RWPE2 (cell line): ENCODE measurements at regions not wholly inside any gene's neighbourhood (a gene's known extent, or its start where the extent isn't known, plus 50 kb on each side); places are given as distances from the start of the nearest gene placed in this dataset.
"Not testable (repeated sequence)": the region's sequence is repeated elsewhere in the genome, so short reads cannot be mapped to it uniquely, and the experiment has no call there.

ENCODE experiments used
- ATAC-seq: fragments of 200-7000 bp; cut with Tn5 transposase; 3 replicates; pipeline ENCODE4 v1.9.1; 2021; ENCODE audit warnings: low read depth
- DNase-seq: peaks from one replicate; pipeline ENCODE4 v3.0.0-alpha.2; 2020; ENCODE audit warnings: low spot score
- H3K27ac ChIP-seq: fragments of 450-650 bp; 2 replicates; pipeline ENCODE4 v1.5.1; 2017; ENCODE audit warnings: mild to moderate bottlenecking; ENCODE audit not compliant: poor library complexity, severe bottlenecking
- H3K27me3 ChIP-seq: fragments of 250-450 bp; sonication (Bioruptor Pico); 2 replicates; pipeline ENCODE4 v1.5.1; 2021; ENCODE audit warnings: mild to moderate bottlenecking, moderate library complexity; ENCODE audit not compliant: insufficient read depth, poor library complexity, severe bottlenecking
- H3K36me3 ChIP-seq: fragments of 250-450 bp; sonication (Bioruptor Pico); 2 replicates; pipeline ENCODE4 v1.5.1; 2020; ENCODE audit warnings: low read depth, mild to moderate bottlenecking, moderate library complexity
- H3K4me1 ChIP-seq: fragments of 250-450 bp; sonication (Bioruptor Pico); 2 replicates; pipeline ENCODE4 v1.5.1; 2021; ENCODE audit warnings: mild to moderate bottlenecking, moderate library complexity; ENCODE audit not compliant: insufficient read depth, poor library complexity, severe bottlenecking
- H3K4me3 ChIP-seq: fragments of 250-450 bp; sonication (Bioruptor Pico); 2 replicates; pipeline ENCODE4 v1.5.1; 2021; ENCODE audit warnings: mild to moderate bottlenecking, moderate library complexity; ENCODE audit not compliant: severe bottlenecking
- H3K9me3 ChIP-seq: fragments of 250-450 bp; sonication (Bioruptor Pico); 2 replicates; pipeline ENCODE4 v1.5.1; 2021; ENCODE audit warnings: mild to moderate bottlenecking, moderate library complexity; ENCODE audit not compliant: severe bottlenecking
- TF ChIP-seq, protein P1 (sequence below): fragments of 450-650 bp; IDR thresholded peaks from one replicate; pipeline ENCODE4 v1.5.1; 2017; ENCODE audit warnings: mild to moderate bottlenecking, moderate library complexity; ENCODE audit not compliant: poor library complexity, severe bottlenecking

DNA sequence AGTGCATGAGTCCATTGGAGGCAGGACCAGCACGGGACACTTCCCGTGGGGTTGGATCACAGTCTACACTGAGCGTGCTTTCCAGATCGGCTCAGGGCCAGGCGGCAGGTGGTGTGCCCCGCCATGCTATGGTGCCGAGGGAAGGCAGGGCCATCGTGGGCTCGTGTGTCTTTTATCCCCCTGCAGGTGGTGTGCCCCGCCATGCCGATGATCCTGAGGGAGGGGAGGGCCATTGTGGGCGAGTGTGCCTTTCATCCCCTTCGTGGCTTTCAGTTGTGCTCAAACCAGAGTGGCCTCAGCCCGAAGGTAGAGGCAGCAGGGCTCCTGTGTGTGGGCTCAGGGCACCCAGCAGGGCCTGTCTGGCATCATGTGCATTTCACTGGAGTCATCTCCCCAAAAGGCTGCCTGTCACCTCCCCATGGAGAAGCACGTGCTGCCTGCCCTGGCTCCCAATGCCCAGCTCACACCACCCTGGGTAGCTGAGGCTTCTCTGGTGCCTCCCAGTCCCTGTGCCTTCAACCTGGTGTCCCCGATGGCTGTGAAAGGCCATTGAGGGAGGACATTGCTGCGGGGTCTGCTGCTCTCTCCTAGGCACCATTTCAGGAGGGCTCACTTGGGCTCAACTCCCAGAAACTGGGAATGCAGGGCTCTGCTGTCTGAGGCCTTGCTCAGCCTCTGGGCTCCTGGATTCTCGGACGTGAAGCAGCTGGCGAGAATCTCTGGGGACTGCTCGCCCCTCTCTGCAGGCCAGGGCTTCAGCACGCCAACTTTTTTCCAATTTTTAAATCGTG is 207.6 kb downstream of the NPIPB11 start:
- ATAC-seq, result no peak
- TF ChIP-seq, protein P1, sequence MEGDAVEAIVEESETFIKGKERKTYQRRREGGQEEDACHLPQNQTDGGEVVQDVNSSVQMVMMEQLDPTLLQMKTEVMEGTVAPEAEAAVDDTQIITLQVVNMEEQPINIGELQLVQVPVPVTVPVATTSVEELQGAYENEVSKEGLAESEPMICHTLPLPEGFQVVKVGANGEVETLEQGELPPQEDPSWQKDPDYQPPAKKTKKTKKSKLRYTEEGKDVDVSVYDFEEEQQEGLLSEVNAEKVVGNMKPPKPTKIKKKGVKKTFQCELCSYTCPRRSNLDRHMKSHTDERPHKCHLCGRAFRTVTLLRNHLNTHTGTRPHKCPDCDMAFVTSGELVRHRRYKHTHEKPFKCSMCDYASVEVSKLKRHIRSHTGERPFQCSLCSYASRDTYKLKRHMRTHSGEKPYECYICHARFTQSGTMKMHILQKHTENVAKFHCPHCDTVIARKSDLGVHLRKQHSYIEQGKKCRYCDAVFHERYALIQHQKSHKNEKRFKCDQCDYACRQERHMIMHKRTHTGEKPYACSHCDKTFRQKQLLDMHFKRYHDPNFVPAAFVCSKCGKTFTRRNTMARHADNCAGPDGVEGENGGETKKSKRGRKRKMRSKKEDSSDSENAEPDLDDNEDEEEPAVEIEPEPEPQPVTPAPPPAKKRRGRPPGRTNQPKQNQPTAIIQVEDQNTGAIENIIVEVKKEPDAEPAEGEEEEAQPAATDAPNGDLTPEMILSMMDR, result no peak
- no peaks in the 10 kb centered on the region for H3K27me3 ChIP-seq
- H3K27ac ChIP-seq, result no peak overlapping the region
- no peak overlapping the region for H3K4me3 ChIP-seq
- DNase-seq, result peak; percentile 33
- H3K4me1 ChIP-seq, result no peaks in the 10 kb centered on the region
- H3K9me3 ChIP-seq, result no peaks in the 10 kb centered on the region
- no peaks in the 10 kb centered on the region for H3K36me3 ChIP-seq

DNA sequence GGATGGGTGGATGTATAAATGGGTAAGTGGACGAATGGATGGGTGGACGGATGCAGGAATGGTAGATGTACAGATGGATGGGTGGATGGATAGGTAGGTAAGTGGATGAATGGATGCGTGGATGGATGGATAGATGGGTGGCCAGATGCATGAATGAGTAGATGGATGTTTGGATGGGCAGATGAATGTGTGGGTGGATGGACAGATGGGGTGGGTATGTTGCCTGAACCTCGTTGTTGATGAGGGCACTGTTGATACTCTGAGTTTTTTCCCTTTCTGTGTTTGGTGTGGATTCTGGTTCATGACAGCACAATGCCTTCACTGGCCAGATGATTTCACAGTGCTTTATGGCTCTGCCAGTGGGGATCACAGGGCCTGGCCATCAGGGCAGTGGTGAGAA is 208.3 kb downstream of the NPIPB11 start:
- no peak overlapping the region for H3K27ac ChIP-seq
- H3K4me1 ChIP-seq, result no peaks in the 10 kb centered on the region
- no peaks in the 10 kb centered on the region for H3K9me3 ChIP-seq
- TF ChIP-seq, protein P1, result no peak
- H3K27me3 ChIP-seq, result no peaks in the 10 kb centered on the region
- ATAC-seq (no peak), DNase-seq (no peak)
- H3K36me3 ChIP-seq, result no peaks in the 10 kb centered on the region
- H3K4me3 ChIP-seq, result no peak overlapping the region

DNA sequence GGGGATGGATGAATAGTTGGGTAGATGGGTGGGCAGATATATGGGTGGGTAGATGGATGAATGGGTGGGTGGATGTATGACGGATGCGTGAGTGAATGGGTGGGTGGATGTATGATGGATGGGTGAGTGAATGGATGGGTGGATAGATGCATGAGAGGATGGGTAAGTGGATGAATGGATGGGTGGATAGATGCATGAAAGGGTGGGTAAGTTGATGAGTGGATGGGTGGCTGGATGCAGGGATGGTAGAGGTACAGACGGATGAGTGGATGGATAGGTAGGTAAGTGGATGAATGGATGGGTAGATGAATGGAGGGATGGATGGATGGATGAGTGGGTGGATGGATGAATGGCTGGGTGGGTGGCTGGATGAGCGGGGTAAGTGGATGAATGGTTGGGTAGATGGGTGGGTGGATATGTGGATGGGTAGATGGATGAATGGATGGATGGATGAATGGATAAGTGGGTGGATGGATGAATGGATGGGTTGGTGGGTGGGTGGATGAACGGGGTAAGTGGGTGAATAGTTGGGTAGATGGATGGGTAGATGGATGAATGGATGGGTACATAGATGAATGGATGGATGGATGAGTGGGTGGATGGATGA is 208.9 kb downstream of the NPIPB11 start:
- not testable (repeated sequence) for H3K9me3 ChIP-seq, DNase-seq, H3K4me3 ChIP-seq, H3K27me3 ChIP-seq, H3K36me3 ChIP-seq, ATAC-seq, H3K27ac ChIP-seq, H3K4me1 ChIP-seq

DNA sequence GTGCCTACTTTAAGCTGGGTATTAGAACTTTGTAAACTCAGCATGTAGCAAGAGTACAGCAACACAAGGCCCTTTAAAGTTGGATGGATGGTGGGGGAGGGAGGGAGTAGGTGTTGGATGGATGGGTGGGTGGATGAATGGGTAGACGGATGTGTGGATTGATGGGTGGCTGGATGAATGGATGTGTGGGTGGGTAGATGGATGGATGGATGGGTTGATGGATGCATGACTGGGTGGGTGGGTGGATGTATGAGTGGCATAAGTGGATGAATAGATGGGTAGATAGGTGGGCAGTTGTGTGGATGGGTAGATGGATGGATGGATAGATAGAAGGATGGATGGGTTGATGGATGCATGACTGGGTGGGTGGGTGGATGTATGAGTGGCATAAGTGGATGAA is 209.8 kb downstream of the NPIPB11 start:
- H3K4me3 ChIP-seq, DNase-seq, H3K36me3 ChIP-seq, ATAC-seq, H3K27me3 ChIP-seq, H3K27ac ChIP-seq, H3K9me3 ChIP-seq, H3K4me1 ChIP-seq: not testable (repeated sequence)

DNA sequence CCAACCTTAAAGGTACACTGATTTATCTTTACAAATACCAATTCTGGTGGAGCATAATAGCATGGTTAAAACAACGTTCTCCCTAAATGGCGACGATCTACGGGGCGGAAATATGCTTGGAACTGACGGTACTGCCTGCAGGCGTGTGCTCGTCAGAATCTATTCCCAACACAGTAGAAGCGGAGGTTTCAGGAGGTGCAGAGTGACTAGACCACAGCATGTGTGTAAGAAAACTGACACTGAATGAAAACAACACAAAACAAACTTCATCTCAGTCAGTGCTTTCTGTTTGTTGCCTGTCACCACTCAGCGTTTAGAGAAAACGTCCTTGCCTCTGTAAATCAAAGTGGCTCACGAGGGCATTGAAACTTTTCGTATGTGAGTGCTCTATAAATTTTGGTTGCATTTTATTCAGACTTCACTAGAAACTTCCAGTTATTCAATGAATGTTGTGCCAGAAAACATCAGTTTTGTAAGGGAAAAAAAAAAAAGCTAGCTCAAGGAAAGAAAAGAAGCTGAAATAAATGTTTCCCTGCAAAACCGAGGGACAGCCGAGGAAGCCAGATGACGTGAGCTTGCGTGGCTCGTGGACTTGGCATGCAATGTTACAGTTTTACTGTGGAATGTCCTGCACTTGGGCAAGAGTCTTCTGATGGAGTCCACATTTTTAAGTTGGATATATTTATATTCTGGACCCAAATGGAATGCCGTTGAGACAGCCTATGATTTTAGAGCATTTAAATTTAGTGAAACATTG is 210.4 kb downstream of the LAT start:
- not testable (repeated sequence) for H3K4me1 ChIP-seq, H3K4me3 ChIP-seq, H3K36me3 ChIP-seq, H3K9me3 ChIP-seq, ATAC-seq, H3K27me3 ChIP-seq, H3K27ac ChIP-seq
- DNase-seq, result peak; percentile 9

DNA sequence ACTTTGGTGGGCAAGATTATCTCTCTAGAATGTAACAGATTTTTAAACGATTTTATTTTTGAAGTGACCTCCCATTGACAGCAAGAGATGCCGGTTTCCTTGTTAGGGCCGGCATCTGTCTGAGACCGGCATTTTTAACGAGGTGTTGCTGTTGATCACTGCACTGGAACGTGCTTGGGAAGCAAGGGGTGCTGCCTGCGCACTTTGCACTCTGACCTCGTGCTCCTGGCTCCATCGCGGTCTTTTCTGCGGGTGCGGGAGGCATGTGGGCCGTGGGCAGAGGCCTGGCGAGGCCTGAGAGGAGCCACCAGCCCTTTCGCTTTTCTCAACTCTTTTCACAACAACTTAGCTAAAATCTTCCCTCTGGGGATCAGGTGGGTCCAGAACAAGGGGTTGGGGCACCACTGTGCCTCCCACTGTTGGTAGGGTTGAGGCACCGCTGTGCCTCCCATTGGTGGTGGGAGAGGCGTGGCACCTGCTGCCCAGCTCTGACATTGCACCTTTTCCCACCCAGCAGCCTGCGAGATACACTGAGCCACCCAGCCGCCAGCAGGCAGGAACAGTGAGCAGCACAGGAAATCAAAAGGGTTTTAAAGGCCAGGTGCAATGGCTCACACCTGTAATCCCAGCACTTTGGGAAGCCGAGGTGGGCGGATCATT is 209.5 kb downstream of the LAT start:
- peak; percentile 11 for DNase-seq
- H3K4me3 ChIP-seq, ATAC-seq, H3K4me1 ChIP-seq, H3K27me3 ChIP-seq, H3K9me3 ChIP-seq, H3K36me3 ChIP-seq, H3K27ac ChIP-seq: not testable (repeated sequence)

DNA sequence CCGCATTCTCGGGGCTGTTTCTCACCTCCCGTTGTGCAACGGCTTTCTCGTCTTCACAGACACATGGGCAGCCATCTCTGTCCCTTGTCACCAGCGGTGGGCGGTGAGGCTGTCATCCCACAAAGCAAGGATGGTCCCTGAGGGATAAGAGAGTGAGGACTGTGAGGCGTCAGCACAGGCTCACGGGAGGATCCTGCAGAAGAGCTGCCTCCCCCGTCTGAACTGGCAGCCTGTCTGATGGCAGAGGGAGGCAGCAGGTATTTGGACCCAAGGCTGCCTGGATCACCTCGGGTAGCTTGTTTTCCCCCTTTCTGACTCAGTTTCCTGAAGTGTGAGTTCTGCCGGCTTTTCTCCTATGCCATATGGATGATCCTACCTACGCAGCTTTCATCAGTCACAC is 208.8 kb downstream of the LAT start:
- not testable (repeated sequence) for ATAC-seq, H3K4me3 ChIP-seq, H3K9me3 ChIP-seq, H3K27me3 ChIP-seq, H3K27ac ChIP-seq, H3K4me1 ChIP-seq, H3K36me3 ChIP-seq
- DNase-seq, result peak; percentile 14

DNA sequence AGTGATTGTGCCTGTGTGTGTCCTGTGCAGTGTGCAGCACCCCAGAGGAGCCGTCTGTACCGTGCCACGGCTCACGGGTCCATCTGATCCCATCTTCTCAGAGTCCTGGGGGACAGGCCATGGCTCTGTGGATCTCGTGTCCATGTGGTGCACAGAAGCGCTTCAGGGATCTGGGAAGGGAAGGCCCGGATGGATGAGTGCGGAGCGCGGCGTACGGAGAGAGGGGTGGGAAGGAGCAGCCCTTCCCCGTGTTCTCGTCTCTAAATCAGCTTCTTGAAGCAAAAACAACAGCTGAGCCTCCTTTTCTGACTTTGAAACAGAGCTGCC is 208.4 kb downstream of the LAT start:
- H3K27me3 ChIP-seq, H3K4me3 ChIP-seq, ATAC-seq, H3K9me3 ChIP-seq, H3K4me1 ChIP-seq, H3K27ac ChIP-seq, H3K36me3 ChIP-seq, DNase-seq: not testable (repeated sequence)
